ENCODE measurements at regions not wholly inside any gene's neighbourhood (a gene's known extent, or its start where the extent isn't known, plus 50 kb on each side); places are given as distances from the start of the nearest gene placed in this dataset.

DNA sequence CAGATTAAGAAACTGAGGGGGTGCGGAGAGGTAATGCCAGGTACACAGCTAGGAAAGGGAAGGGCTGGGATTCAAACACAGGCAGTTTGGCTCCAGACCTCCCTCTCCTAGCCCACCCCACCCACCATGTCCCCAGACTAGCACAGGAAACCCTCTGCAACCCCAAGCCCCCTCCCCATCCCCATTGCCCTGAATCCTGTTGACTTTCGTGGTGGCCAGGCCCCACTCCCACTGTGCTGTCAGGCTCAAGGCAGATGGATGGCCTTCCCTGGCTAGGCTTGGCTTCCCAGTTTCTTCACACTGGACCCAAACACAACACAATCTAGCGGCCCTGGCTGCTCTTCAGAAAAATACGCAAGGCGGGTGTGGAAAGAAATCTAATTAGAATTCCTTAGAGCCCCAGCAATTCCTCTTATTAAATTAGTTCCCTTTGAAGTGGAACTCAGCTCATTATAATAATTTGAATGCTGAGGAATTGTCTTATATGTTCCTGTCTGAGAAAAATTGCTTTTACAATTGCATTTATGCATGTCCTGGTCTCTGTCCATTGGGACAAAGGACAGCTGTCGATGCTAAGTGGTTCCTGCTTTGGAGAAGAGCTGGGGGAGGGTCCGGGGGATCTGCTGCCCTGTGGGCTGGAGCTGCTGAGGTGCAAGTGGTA, 97.4 kb downstream of the SYF2 start:
- ChIA-PET CTCF (ENCODE audit: unreplicated experiment) (no interaction called here), POLR2A (interaction anchor here (1.0 kb wide), 1 partner anchor 11 kb away, joined by 3 read pairs; no protein-coding TSS in a partner anchor)
- H3K4me2 ChIP-seq (ENCODE audit: low read length) = no peak overlapping the region
- no peaks in the 10 kb centered on the region for H3K36me3 ChIP-seq (ENCODE audit: insufficient read depth, low read length)
- BruUV-seq (replicated peaks) = no TSS peak
- H2AFZ ChIP-seq (ENCODE audit: low read length) = no peak overlapping the region
- no peak for DNase-seq (ENCODE audit: low spot score)
- H3K9me2 ChIP-seq (ENCODE audit: insufficient read depth, low read length) = no peaks in the 10 kb centered on the region
- TF ChIP-seq, protein P1, sequence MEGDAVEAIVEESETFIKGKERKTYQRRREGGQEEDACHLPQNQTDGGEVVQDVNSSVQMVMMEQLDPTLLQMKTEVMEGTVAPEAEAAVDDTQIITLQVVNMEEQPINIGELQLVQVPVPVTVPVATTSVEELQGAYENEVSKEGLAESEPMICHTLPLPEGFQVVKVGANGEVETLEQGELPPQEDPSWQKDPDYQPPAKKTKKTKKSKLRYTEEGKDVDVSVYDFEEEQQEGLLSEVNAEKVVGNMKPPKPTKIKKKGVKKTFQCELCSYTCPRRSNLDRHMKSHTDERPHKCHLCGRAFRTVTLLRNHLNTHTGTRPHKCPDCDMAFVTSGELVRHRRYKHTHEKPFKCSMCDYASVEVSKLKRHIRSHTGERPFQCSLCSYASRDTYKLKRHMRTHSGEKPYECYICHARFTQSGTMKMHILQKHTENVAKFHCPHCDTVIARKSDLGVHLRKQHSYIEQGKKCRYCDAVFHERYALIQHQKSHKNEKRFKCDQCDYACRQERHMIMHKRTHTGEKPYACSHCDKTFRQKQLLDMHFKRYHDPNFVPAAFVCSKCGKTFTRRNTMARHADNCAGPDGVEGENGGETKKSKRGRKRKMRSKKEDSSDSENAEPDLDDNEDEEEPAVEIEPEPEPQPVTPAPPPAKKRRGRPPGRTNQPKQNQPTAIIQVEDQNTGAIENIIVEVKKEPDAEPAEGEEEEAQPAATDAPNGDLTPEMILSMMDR (conservative IDR thresholded peaks at IDR 0.05; ENCODE audit: low read length) = no peak
- no peak for TF ChIP-seq EZH2phosphoT487 (IDR thresholded peaks at IDR 0.05; ENCODE audit: borderline replicate concordance, low read depth, low read length)
- H3K79me2 ChIP-seq (ENCODE audit: insufficient read depth, low read depth, low read length) = no peaks in the 10 kb centered on the region
- no peaks in the 10 kb centered on the region for H4K20me1 ChIP-seq (ENCODE audit: insufficient read depth, low read length)
- no peak overlapping the region for H3K4me3 ChIP-seq (ENCODE audit: low read depth, low read length, poor library complexity, severe bottlenecking)
- no peaks in the 10 kb centered on the region for H3K4me1 ChIP-seq (ENCODE audit: insufficient read depth, low read length, poor library complexity, severe bottlenecking)
- H3K27ac ChIP-seq (ENCODE audit: low read depth, low read length, poor library complexity, severe bottlenecking) = no peak overlapping the region
- H3K9me3 ChIP-seq (ENCODE audit: low read length) = no peaks in the 10 kb centered on the region
- intact Hi-C loops (cut with micrococcal nuclease; ENCODE audit: unreplicated experiment) = no loop called here

DNA sequence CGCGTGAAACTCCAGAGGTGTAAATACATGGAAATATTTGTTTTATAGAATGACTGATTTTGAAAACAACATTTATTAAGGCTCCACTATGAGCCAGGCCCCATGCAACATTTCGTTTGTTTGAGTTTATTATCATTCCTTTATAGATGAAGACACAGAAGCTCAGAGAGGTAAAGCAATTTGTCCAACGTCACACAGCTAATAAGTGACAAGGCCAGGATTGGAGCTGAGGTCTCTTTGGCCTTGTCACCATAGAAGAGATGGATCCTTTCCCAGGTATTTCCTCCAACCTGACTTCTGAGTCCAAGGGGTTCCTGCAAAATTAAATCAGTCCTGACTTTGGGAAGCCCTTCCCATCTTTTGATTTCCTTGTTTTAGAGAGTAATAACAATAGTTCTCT, 98.0 kb downstream of the SYF2 start:
- Histone ChIP-seq H4K20me1 (ENCODE audit: insufficient read depth, low read length) (no peaks in the 10 kb centered on the region), H3K9me3 (ENCODE audit: low read length) (no peaks in the 10 kb centered on the region), H3K4me3 (ENCODE audit: low read depth, low read length, poor library complexity, severe bottlenecking) (no peak overlapping the region), H3K4me2 (ENCODE audit: low read length) (no peak overlapping the region), H3K4me1 (ENCODE audit: insufficient read depth, low read length, poor library complexity, severe bottlenecking) (no peaks in the 10 kb centered on the region), H3K79me2 (ENCODE audit: insufficient read depth, low read depth, low read length) (no peaks in the 10 kb centered on the region), H2AFZ (ENCODE audit: low read length) (no peak overlapping the region), H3K27ac (ENCODE audit: low read depth, low read length, poor library complexity, severe bottlenecking) (no peak overlapping the region), H3K9me2 (ENCODE audit: insufficient read depth, low read length) (no peaks in the 10 kb centered on the region), H3K36me3 (ENCODE audit: insufficient read depth, low read length) (no peaks in the 10 kb centered on the region)
- TF ChIP-seq, protein P1 (conservative IDR thresholded peaks at IDR 0.05; ENCODE audit: low read length) = no peak
- no peak for TF ChIP-seq EZH2phosphoT487 (IDR thresholded peaks at IDR 0.05; ENCODE audit: borderline replicate concordance, low read depth, low read length)
- POLR2A ChIA-PET = no interaction called here
- BruUV-seq (replicated peaks) = no TSS peak
- CTCF ChIA-PET (ENCODE audit: unreplicated experiment) = no interaction called here
- intact Hi-C loops (cut with micrococcal nuclease; ENCODE audit: unreplicated experiment) = no loop called here
- DNase-seq (ENCODE audit: low spot score) = no peak

DNA sequence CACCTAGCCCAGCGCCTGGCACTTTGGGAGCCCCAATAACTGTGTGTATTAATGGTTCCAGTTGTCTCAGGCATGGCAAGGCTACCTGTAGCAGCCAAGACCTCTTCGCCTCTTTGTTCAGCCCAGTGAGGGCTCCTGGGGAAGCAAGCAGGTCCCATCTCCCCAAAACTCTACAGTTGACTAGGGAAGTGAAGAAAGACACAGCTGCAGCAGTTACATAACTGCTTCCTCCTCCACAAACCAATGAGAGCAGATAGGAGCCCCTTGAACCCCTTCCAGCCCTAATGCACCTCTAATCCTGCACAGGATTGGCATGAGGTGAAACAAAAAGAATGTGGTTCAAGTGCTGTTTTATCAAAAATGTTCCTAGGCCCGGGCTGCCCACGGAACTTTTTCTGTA, 100.5 kb downstream of the SYF2 start:
- no peaks in the 10 kb centered on the region for H3K4me1 ChIP-seq (ENCODE audit: insufficient read depth, low read length, poor library complexity, severe bottlenecking)
- H3K36me3 ChIP-seq (ENCODE audit: insufficient read depth, low read length) = no peaks in the 10 kb centered on the region
- intact Hi-C loops (cut with micrococcal nuclease; ENCODE audit: unreplicated experiment) = no loop called here
- no peak overlapping the region for H3K27ac ChIP-seq (ENCODE audit: low read depth, low read length, poor library complexity, severe bottlenecking)
- H3K4me3 ChIP-seq (ENCODE audit: low read depth, low read length, poor library complexity, severe bottlenecking) = no peak overlapping the region
- H3K9me3 ChIP-seq (ENCODE audit: low read length) = no peaks in the 10 kb centered on the region
- no peaks in the 10 kb centered on the region for H3K9me2 ChIP-seq (ENCODE audit: insufficient read depth, low read length)
- no peaks in the 10 kb centered on the region for H3K79me2 ChIP-seq (ENCODE audit: insufficient read depth, low read depth, low read length)
- H3K4me2 ChIP-seq (ENCODE audit: low read length) = no peak overlapping the region
- DNase-seq (ENCODE audit: low spot score) = no peak
- ChIA-PET CTCF (ENCODE audit: unreplicated experiment) (interaction anchor here (0.6 kb wide), 1 partner anchor 417 kb away, joined by 3 read pairs; no protein-coding TSS in a partner anchor), POLR2A (no interaction called here)
- H2AFZ ChIP-seq (ENCODE audit: low read length) = no peak overlapping the region
- BruUV-seq (replicated peaks) = no TSS peak
- H4K20me1 ChIP-seq (ENCODE audit: insufficient read depth, low read length) = no peaks in the 10 kb centered on the region
- TF ChIP-seq EZH2phosphoT487 (IDR thresholded peaks at IDR 0.05; ENCODE audit: borderline replicate concordance, low read depth, low read length) = no peak
- TF ChIP-seq, protein P1 (conservative IDR thresholded peaks at IDR 0.05; ENCODE audit: low read length) = no peak
